ENCODE measurements at regions not wholly inside any gene's neighbourhood (a gene's known extent, or its start where the extent isn't known, plus 50 kb on each side); places are given as distances from the start of the nearest gene placed in this dataset.
"Not testable (repeated sequence)": the region's sequence is repeated elsewhere in the genome, so short reads cannot be mapped to it uniquely, and the experiment has no call there.

DNA sequence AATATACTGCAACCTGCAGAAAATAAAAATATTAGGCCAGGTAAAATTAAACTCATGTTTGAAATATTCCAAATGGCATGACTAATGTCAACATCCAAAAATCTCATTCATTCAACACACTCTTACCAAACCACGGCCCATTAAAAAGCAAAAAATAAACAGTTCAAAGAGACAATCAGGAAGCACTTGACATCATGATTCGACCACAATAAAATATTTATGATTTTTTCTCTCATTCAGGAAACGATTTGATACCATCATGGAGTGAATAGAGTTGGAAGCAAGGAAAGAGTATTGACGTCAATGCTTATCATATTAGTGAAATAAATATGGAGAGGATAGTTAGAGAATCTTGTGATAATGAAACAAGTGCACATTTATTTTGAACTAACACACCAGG is 354.1 kb downstream of the KCNJ2 start:
- no peak for DNase-seq (ENCODE audit: low spot score)

DNA sequence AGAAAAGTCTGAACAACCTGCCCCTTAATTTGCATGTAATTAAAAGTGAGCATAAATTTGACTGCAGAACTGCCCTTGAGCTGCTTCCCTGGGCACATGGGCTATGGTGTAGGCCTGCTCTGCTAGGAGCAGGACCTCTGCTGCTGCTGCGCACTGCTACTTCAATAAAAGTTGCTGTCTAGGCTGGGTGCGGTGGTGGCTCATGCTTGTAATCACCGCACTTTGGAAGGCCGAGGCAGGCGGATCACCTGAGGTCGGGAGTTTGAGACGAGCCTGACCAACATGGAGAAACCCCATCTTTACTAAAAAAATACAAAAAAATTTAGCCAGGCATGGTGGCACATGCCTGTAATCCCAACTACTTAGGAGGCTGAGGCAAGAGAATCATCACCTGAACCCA is 355.7 kb downstream of the KCNJ2 start:
- DNase-seq (ENCODE audit: low spot score), result not testable (repeated sequence)

DNA sequence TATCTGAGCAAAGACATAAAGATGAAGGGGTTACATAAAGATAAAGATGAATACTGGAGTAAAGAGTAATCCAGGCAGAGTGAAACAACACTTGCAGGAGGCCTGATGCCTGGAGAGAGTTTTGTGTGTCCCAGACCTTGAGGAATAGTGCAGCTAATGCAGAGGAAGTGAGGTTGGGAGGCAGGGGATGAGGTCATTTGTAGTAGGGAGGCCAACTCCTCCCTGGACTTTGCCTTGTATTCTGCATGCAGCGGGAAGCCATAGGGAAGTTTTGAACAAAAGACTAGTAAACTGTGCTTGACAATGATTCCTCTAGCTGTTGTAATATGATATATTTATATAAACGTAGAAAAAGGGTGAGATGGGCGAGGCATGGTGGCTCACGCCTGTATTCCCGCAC is 356.6 kb downstream of the KCNJ2 start:
- no peak for DNase-seq (ENCODE audit: low spot score)

DNA sequence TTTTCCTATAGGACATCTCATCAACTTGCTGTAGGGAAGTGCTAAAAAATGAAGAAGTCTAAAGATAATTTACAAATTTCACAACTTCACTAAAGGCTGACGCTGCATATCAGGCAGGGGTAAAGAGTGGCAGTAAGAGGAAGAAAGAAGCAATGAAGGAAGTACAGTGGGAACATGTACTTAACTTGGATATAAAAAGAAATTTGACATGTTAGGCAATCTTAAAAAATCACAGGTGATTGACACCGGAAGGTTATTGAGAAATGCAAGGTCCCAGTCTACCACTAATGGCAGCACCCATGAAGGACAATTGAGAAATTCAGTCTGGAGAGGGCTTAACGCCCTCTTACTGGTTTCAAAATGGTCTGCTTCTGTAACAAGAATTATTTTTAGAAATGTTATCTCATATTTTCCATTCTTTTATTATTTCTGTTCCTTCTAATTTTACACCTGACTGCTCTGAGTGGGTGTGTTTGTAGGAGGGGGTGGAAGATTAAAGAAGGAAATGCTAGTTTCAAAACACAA is 358.1 kb downstream of the KCNJ2 start:
- no peak for DNase-seq (ENCODE audit: low spot score)

DNA sequence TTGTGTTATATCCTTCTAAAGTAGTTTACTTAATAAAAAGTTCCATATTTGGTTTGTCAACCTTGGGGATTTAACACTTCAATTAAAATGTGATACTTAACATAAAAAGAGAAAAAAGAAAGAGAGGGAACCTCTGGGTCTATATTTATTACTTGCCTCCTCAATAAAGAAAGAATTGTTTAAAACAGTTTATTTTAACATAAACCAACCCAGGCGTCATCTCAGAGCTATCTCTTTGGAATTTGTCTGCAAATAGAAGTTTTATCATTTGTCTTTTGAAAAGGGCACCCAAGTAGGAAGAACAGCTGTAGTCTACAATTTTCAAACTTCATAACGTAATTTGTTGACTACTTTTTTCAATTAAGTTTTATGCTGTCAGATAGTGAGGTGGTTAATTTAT is 364.1 kb downstream of the KCNJ2 start:
- no peak for DNase-seq (ENCODE audit: low spot score)

DNA sequence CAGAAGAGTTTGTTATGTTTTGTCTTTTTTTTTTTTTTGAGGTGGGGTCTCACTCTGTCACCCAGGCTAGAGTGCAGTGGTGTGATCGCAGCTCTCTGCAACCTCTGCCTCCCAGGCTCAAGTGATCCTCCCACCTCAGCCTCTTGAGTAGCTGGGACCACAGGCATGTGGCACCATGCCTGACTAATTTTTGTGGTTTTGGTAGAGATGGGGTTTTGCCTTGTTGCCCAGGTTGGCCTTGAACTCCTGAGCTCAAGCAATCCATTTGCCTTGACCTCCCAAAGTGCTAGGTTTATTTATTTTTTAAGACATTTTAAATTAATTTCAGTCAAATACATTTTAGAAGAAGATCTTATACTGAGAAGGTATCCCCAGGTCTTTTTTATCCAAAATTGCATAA is 366.7 kb downstream of the KCNJ2 start:
- no peak for DNase-seq (ENCODE audit: low spot score)

DNA sequence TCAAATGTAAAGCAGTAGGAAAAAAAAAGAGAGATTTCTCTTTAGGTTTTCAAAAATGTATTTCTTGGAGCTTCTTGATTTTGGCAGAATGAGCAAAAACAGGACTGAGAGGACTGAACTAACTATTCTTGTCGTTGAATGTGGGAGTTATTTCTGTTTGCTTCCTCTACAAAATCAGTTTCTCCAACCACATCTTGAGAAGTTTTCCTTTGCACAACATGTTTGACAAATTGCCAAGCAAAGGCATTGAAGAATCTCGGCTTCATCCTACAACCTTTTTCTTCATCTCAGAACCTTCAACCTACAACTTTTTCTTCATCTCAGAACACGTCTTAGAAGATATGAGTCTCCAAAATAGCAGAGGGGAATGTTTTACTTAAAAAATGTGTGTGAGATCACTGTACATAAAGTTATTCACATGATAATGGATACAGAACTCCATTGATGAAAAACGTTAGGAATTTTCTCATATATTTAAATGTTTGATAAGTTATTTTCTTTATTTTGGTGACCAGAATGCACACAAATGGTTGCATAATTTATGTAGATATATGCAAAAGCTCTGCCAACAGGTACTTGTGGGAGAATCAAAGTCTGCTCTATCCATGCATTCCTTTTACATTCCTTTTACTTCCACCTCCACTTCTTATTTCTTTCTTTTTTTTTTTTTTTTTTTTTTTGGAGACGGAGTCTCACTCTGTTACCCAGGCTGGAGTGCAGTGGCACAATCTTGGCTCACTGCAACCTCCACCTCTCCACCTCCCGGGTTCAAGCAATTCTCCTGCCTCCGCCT is 370.0 kb downstream of the KCNJ2 start:
- no peak for DNase-seq (ENCODE audit: low spot score)

DNA sequence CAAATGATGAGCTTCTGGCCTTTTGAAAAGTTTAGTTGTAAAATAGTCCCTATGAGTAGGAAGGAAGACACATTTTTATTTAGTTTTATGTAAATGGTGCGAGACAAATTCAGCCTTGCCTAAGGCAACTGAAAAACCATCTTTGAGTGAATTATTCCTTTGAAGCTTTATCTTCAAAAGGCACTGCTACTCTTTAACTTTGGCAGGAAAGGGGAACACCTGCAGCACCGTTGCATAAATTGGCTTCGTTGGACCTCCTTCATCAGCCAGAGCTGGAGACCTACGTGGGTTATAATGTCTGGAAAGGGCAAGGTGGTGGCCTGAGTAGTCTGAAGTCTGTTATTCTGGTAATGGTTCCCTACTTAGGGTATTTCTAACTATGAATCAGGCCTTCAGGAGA is 373.5 kb downstream of the KCNJ2 start:
- no peak for DNase-seq (ENCODE audit: low spot score)

DNA sequence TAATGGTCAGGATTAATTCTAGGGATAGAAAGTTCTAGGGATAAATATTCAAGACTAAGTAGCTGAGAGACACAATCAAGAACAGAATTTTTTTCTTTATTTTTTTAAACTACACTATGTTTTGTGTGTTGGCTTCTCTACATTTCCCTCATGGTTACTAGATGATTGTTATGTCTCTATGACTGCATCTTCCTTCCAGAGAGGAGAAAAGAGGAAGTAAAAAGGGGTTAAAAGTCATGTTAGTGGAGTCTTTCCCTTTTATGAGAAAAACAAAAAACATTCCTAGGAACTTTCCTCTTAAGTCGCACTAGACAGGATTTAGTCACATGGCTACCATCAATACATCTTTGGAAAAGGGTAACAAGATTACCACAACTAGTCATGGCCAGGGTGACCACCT is 375.0 kb downstream of the KCNJ2 start:
- DNase-seq (ENCODE audit: low spot score), result no peak

DNA sequence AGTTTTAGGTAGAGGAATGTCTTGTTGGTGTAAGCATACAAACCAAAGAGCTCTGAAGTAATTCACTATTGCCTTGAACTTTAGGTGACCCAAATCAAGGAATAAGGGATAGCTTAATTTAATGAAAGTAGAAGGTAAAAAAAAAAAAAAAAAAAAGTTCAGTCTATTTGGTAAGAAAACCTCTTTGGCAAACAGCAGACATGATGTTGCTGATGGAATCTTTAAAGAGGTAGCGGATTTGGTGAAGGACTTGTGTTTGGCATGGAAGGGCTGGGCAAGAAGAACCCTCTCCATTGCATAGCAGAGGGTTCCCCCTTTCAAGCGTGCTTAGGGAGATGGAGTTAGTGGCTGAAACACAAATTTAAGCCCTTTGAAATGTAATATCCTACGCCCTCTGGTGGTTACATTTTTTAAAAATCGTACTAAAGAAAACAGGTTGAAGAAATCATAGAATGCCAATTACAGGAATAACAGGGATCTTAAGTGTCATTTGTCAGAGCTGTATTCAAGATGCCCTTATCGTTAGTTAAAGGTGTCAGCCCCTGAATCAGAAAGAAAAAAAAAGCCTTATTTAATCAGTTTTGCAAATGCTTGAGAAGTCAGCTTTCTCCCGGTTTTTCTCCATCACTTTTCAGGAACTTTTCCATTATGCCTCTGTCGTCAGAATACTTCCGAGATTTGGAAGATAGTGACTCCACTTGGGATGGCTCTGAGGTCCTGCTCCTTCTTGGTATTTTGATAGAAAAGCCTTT is 383.1 kb downstream of the KCNJ2 start:
- DNase-seq (ENCODE audit: low spot score), result no peak

DNA sequence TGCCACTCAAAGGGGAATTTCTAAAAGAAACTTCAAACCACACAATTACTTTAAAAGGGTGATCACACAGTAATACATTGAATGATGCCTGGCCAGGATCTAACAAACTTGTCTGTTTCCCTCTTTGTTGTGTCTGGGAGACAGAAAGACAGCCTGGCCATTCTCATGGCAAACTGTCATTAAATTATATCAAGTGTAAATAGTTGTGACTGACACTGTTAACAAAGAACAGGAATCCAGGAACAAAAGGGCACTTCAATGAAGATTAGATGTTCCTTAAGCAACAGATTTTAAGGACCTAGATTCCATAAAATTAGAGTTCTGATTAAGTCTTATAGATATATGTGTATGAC is 383.6 kb downstream of the KCNJ2 start:
- no peak for DNase-seq (ENCODE audit: low spot score)

DNA sequence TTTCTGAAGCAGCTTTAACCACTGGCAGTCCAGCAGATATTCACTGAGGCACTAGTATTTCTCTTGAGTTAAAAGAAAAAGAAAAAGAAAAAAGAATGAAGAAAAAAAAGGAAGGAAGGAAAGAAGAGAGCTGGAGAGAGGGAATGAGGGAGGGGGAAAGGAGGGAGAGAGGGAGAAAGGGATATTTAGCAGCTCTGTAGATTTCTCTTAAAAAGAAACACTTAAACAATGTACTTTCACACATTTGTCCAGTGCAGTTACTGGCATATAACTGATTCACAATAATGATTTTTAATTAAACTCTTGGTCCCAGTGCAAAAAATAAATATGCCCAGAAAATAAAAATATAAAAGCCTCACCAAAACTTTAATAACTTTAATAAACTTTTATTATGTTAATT is 386.4 kb downstream of the KCNJ2 start:
- no peak for DNase-seq (ENCODE audit: low spot score)

DNA sequence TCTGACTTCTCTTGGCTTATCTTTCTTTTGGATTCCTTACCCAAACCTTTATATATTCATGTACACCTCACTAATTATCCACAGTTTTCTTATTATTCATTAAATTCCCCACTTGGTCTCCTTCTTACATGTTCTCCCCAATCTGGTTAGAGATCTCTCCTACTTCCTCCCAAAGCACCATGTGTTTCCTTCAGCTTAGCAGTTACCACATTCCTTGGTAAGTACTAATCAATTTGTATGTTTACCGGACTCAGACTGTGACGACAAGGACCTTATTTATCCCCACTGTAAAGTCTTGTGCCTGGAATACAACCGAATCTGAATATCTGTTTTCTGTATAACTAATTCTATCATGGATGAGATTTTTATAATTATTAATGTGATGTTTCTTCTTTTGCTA is 389.5 kb downstream of the KCNJ2 start:
- no peak for DNase-seq (ENCODE audit: low spot score)

DNA sequence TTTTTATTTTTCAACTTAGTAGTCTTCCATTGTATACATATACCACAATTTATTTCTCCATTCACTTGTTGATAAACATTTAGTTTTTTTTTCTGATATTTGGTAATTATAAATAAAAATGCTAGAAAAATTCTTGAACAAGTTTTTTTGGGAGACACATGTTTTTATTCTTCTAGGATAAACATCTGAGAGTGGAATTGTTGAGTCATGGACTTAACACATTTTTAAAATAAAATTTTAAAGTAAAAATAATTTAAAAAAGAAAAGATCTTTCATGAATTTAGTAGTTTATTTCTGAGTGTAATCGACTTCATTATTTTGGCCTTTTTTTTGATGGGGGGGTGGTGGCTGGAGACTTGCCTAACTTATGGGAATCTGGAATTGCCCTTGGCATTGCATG is 391.1 kb downstream of the KCNJ2 start:
- no peak for DNase-seq (ENCODE audit: low spot score)

DNA sequence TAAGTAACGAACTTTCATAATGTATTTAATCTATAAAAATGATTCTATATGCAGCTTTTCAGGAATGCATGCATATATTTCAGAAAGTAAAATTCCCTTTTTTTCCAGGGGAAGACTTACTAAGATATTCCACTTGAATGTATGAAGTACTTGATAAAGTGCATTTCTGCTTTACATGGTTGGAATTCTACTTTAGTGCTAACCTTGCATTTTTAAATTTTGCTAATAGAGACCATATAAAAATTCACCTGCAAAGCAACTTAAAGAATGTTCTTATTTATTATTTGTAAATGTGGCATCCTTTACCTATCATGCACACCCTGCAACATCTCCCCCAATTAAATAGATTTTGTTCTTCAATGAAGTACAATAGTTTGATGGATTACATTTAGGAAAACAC is 392.8 kb downstream of the KCNJ2 start:
- DNase-seq (ENCODE audit: low spot score), result no peak

DNA sequence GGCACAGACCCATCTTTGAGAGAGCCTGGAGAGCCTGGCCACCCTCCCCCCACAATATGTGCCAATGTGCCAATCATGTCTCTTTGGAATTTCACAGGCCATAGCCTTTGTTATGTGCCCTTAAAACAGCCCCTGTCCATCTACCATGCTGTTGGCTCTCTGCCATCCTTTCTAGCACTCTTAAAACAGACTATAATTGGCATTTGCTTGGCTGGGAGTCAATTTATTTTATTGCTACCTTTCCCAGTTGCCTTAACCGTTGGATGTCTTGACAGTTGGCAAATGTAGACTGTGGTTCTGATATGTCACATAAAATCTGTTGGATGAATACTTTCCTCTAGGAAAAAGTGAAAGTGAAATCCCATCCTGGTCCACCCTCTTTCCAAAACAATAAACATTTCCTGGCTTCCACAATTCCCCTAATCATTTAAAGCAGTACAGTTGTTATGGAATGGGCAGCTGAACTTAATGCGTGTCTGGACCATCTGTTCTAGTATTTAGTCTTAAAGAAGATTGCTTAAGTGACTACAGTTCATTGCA is 394.0 kb downstream of the KCNJ2 start:
- DNase-seq (ENCODE audit: low spot score), result no peak

DNA sequence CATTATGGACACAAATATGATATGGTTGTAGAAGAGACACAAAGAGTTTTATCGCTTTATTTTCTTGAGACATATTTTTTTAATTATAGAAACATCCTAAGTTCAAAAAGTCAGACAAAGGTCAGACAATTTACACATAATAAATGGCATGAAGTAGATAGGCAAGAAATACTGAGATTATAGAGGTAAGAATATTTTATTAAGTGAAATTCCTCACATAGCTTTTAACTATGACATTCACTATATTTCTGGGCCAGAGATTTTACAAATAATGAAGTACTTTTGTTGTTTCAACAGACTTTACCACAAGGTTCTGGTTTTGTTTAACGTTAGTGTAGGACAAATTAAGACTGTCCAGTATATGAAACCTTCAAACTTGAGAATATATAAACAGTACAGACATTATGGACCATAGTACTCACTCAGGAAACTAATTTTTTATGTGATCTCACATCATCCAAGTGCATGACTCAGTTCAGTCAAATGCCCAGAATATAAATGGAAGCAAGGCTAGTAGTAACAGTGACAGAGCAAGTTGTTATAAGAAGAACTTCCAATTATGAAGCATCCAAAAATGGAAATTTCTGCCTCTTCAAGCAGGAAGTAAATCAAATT is 394.8 kb downstream of the KCNJ2 start:
- no peak for DNase-seq (ENCODE audit: low spot score)

DNA sequence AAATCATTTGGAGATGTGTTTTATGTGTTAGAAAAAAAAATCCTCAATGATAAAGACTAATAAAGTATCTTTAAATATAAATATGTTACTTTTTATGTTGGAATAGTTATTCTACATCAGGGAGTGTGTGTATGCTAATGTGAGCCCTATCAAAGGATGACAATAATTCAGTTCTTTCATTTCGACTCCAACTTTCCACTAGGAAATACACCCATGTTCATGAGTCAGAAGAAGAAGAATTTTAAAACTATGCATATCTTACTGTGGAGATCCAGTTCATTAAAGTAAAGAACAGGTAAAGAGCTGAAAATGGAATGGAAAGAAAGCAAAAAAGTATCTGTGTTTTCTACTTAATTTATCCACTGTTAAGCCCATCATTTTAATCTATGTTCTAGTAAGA is 399.8 kb downstream of the KCNJ2 start:
- no peak for DNase-seq (ENCODE audit: low spot score)

DNA sequence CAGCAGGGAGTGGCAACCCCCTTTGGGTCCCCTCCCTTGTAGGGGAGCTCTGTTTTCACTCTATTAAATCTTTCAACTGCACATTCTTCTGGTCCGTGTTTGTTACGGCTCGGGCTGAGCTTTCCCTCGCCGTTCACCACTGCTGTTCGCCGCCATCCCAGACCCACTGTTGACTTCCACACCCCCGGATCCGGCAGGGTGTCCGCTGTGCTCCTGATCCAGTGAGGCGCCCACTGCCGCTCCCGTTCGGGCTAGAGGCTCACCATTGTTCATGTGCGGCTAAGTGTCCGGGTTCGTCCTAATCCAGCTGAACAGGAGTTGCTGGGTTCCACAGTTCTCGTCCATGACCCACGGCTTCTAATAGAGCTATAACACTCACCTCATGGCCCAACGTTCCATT is 408.1 kb downstream of the KCNJ2 start:
- no peak for DNase-seq (ENCODE audit: low spot score)

DNA sequence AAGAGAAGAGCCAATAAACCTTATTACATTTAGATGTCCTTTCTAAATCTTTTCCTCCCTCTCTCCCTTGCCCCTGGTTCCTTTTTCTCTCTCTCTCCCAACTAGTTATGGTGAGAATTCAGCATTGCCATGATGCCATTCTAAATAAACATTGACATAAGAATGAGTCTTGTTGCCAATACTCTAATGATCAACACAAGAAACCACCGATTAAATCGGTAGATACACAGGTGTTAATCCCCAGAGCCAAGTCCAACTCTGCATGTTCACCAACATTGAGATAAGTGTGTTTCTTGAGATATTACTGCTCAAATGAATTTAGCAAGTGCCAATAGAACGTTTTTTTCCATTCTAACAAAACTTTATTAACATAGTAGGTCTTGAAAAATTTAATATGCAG is 412.1 kb downstream of the KCNJ2 start:
- DNase-seq (ENCODE audit: low spot score), result no peak

DNA sequence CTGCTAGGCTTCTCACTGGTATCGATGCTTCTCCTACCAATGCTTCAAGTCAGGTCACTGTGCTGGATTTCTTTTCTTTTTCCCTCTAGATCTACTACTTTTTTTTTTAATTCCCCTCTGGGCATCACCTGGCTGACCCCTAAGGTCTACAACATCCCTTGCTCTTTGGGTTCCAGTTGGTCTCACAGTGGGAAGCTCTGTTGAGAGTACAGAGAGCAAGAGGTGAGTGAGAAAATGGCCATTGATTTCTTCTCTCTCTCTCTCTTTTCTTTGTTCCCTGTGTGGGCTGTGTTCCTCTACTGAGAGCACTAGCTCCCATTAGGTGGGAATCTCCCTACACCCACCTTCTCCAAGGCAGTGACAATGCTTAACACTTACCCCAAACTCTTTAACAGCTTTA is 413.4 kb downstream of the KCNJ2 start:
- DNase-seq (ENCODE audit: low spot score), result no peak

DNA sequence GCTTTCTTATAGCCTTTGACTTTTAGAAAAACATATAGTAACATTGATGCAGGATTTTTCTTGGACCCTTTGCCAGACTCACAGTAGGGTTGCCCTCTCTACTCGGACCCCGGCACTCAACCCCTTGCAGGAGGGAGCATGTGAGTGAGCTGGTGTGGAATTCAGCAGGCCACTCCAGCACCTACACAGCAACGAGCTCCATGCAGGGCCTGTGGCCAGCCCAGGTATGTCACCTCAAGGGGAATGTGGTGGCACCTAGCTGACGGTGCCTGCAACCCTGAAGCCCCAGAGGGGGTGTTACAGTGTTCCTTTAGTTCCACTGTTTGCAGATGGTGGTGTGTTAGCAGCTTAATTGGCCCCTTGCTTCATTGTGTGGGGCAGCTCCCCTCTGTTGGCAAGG is 414.9 kb downstream of the KCNJ2 start:
- no peak for DNase-seq (ENCODE audit: low spot score)

DNA sequence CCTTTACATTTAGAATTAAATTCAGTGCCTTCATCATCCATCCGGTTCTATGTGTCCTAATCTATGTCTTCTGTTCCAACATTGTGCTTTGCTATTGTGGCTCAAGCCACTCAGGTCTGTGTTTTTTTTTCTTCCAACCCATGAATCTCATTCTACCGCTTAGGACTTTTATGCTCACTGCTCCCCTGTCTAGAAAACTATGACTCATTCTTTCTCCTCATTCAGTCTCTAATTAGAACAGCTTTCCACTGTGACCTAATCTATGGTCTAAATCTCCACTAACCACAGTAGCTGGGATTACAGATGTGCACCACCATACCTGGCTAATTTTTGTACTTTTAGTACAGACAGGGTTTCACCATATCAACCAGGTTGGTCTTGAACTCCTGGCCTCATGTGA is 418.7 kb downstream of the KCNJ2 start:
- no peak for DNase-seq (ENCODE audit: low spot score)
